Calu3 (cell line): ENCODE measurements at regions not wholly inside any gene's neighbourhood (a gene's known extent, or its start where the extent isn't known, plus 50 kb on each side); places are given as distances from the start of the nearest gene placed in this dataset.

Source experiments
- BruUV-seq: library from RNA; stranded (reverse); fragments of 400-500 nt; replicated peaks from 2 replicates; lab custom pipeline; 2021; lab: Mats Ljungman, UMichigan
- CTCF ChIA-PET: fragments of 300-600 bp; sonication (Branson Sonifier 250); formaldehyde crosslinking; loops from one replicate; lab custom pipeline; 2022; ENCODE audit warnings: antibody characterized with exemption; lab: Charles Lee
- DNase-seq: peaks from one replicate; pipeline ENCODE4 v3.0.0; 2022
- H3K27ac Mint-ChIP-seq: one replicate; pipeline ENCODE4 v1.8.0; 2022; ENCODE audit warnings: mixed read lengths; ENCODE audit not compliant: unreplicated experiment
- H3K27me3 Mint-ChIP-seq: one replicate; pipeline ENCODE4 v1.8.0; 2022; ENCODE audit warnings: mixed read lengths; ENCODE audit not compliant: unreplicated experiment
- H3K36me3 Mint-ChIP-seq: one replicate; pipeline ENCODE4 v1.8.0; 2022; ENCODE audit warnings: mild to moderate bottlenecking, moderate library complexity, mixed read lengths; ENCODE audit not compliant: insufficient read depth, unreplicated experiment
- H3K4me1 Mint-ChIP-seq: one replicate; pipeline ENCODE4 v1.8.0; 2022; ENCODE audit warnings: mild to moderate bottlenecking, low read depth, mixed read lengths; ENCODE audit not compliant: unreplicated experiment
- H3K4me3 Mint-ChIP-seq: one replicate; pipeline ENCODE4 v1.8.0; 2022; ENCODE audit warnings: mild to moderate bottlenecking, low read depth, moderate library complexity, mixed read lengths; ENCODE audit not compliant: unreplicated experiment
- H3K9me3 Mint-ChIP-seq: one replicate; pipeline ENCODE4 v1.8.0; 2022; ENCODE audit warnings: low read depth, mixed read lengths; ENCODE audit not compliant: unreplicated experiment
- intact Hi-C: fragments of 100-400 bp; cut with micrococcal nuclease; formaldehyde crosslinking; loops from one replicate; pipeline ENCODE4 v1.10.0; 2022; ENCODE audit not compliant: unreplicated experiment
- TF ChIP-seq, protein P1 (sequence below): fragments of 200-600 bp; IDR thresholded peaks from one replicate; pipeline ENCODE4 v1.8.0; 2022; ENCODE audit warnings: antibody characterized with exemption; ENCODE audit not compliant: unreplicated experiment

DNA sequence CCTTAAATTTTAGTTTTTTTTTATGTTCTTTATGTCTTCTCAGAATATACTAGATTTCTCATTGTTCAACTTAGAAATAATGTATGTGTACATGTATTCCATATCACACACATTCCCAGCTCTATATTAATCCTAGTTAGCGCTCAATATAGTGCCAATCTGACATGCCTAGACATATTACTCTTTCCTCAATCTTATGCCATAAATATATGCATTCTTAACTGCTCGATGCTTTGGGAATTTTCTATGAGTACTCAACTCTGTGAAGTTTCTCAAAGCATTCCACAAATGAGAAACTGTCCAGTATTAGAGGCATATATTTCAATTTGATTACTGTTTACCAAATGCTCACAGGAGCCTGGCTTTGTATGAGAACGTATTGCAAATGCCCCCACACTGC lies 231.2 kb upstream of the VEGFC start:
- Mint-ChIP-seq H3K4me3 (no peak overlapping the region), H3K9me3 (peaks cover 10% of the 10 kb centered on the region), H3K4me1 (no peaks in the 10 kb centered on the region), H3K27me3 (no peaks in the 10 kb centered on the region), H3K27ac (no peak overlapping the region), H3K36me3 (no peaks in the 10 kb centered on the region)
- intact Hi-C loops: no loop called here
- TF ChIP-seq, protein P1, sequence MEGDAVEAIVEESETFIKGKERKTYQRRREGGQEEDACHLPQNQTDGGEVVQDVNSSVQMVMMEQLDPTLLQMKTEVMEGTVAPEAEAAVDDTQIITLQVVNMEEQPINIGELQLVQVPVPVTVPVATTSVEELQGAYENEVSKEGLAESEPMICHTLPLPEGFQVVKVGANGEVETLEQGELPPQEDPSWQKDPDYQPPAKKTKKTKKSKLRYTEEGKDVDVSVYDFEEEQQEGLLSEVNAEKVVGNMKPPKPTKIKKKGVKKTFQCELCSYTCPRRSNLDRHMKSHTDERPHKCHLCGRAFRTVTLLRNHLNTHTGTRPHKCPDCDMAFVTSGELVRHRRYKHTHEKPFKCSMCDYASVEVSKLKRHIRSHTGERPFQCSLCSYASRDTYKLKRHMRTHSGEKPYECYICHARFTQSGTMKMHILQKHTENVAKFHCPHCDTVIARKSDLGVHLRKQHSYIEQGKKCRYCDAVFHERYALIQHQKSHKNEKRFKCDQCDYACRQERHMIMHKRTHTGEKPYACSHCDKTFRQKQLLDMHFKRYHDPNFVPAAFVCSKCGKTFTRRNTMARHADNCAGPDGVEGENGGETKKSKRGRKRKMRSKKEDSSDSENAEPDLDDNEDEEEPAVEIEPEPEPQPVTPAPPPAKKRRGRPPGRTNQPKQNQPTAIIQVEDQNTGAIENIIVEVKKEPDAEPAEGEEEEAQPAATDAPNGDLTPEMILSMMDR: no peak
- BruUV-seq: no TSS peak
- CTCF ChIA-PET: no interaction called here
- no peak for DNase-seq

DNA sequence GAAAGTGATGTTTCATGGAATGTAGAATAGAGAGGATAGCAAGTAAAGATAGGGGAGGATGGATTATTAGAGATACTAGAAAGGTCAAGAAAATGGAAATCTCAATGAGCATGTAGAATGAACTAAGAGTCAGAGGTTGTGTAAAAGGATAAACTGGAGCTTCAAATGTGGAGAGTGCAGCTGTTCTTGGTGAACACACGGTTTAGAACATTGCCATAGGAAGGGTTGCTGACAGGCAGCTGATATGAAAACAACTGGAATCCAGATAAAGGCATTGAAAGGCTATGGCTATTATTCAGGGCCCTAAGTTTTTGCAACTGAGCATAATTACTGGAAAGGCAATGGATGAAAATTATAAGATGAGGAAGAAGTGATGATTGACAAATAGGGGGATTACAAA lies 239.6 kb upstream of the VEGFC start:
- intact Hi-C loops: no loop called here
- CTCF ChIA-PET: interaction anchor here (1.1 kb wide), 1 partner anchor 68 kb away, joined by 3 read pairs; no protein-coding TSS in a partner anchor
- Mint-ChIP-seq H3K27me3 (no peaks in the 10 kb centered on the region), H3K27ac (no peak overlapping the region), H3K4me1 (no peaks in the 10 kb centered on the region), H3K36me3 (no peaks in the 10 kb centered on the region), H3K4me3 (no peak overlapping the region), H3K9me3 (no peaks in the 10 kb centered on the region)
- no peak for DNase-seq
- BruUV-seq: no TSS peak
- TF ChIP-seq, protein P1: no peak

DNA sequence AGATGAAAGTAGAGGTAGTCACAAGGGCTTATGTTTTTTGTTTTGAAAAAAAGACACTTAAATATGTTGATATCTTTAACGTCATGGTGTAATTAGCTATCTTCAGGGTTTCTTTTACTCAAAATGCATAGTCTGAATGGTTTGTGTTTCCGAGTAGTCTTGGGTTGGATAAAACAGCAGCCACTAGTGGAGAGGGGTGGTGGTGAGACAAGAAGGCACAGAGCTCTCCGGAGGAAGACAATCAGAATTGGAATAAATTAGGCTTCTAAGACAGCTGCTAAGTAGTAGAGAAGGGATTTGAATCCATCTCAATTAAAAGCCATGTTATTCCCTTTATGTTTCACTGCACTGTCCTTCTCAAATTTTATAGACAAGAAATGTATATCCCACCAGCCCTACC lies 240.4 kb upstream of the VEGFC start:
- no TSS peak for BruUV-seq
- H3K4me3 Mint-ChIP-seq: no peak overlapping the region
- TF ChIP-seq, protein P1: no peak
- no peaks in the 10 kb centered on the region for H3K27me3 Mint-ChIP-seq
- no peaks in the 10 kb centered on the region for H3K36me3 Mint-ChIP-seq
- H3K4me1 Mint-ChIP-seq: no peaks in the 10 kb centered on the region
- intact Hi-C loops: no loop called here
- no peak overlapping the region for H3K27ac Mint-ChIP-seq
- no peak for DNase-seq
- no peaks in the 10 kb centered on the region for H3K9me3 Mint-ChIP-seq
- CTCF ChIA-PET: interaction anchor here (1.1 kb wide), 1 partner anchor 69 kb away, joined by 3 read pairs; no protein-coding TSS in a partner anchor

DNA sequence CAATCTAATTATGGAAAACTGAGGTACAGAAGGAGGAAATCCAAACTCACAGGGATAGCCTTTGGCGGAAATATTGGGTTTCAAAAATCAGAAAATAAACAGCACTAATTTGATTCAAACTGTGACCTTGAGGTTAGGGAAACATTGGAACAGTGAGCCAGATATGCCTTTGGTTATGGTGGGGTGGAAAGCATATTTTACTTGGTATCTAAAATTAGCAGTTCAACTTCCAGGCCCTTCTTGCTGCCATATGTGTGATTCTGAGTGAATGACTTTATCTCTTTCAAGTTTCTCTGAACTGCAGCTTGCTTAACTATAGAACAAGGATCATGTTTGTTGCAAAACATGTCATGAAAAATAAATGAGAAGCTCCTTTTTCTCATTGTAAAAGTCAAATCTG lies 240.9 kb upstream of the VEGFC start:
- H3K4me3 Mint-ChIP-seq: no peak overlapping the region
- intact Hi-C loops: no loop called here
- BruUV-seq: no TSS peak
- no peaks in the 10 kb centered on the region for H3K9me3 Mint-ChIP-seq
- no peaks in the 10 kb centered on the region for H3K36me3 Mint-ChIP-seq
- H3K27me3 Mint-ChIP-seq: no peaks in the 10 kb centered on the region
- TF ChIP-seq, protein P1: no peak
- H3K27ac Mint-ChIP-seq: no peak overlapping the region
- no peaks in the 10 kb centered on the region for H3K4me1 Mint-ChIP-seq
- DNase-seq: no peak
- CTCF ChIA-PET: no interaction called here
